ENCODE measurements at regions not wholly inside any gene's neighbourhood (a gene's known extent, or its start where the extent isn't known, plus 50 kb on each side); places are given as distances from the start of the nearest gene placed in this dataset.
A peak's percentile ranks its signal among the peaks of the same experiment; 100 is the strongest.

GRCh38 chr6:170160031-170160627 lies 130.7 kb downstream of the DLL1 start:
- H3K27me3 Mint-ChIP-seq, result no peaks in the 10 kb centered on the region
- H3K4me1 Mint-ChIP-seq (ENCODE audit: low read depth), result no peaks in the 10 kb centered on the region
- H3K4me3 Mint-ChIP-seq (ENCODE audit: low read depth), result no peak overlapping the region
- TF ChIP-seq CTCF (IDR thresholded peaks at IDR 0.05; ENCODE audit: unreplicated experiment), result no peak
- H3K27ac Mint-ChIP-seq, result no peak overlapping the region
- no peaks in the 10 kb centered on the region for H3K9me3 Mint-ChIP-seq (ENCODE audit: low read depth)
- no peaks in the 10 kb centered on the region for H3K36me3 Mint-ChIP-seq (ENCODE audit: insufficient read depth)
- no peak for DNase-seq (ENCODE audit: low spot score, unreplicated experiment)

GRCh38 chr6:170159022-170159965 lies 131.6 kb downstream of the DLL1 start:
- no peaks in the 10 kb centered on the region for H3K36me3 Mint-ChIP-seq (ENCODE audit: insufficient read depth)

GRCh38 chr6:170158296-170159021 lies 132.4 kb downstream of the DLL1 start:
- no peak for TF ChIP-seq CTCF (IDR thresholded peaks at IDR 0.05; ENCODE audit: unreplicated experiment)
- H3K4me1 Mint-ChIP-seq (ENCODE audit: low read depth), result no peaks in the 10 kb centered on the region
- H3K9me3 Mint-ChIP-seq (ENCODE audit: low read depth), result no peaks in the 10 kb centered on the region
- H3K27ac Mint-ChIP-seq, result peak overlapping the region; percentile 67
- H3K4me3 Mint-ChIP-seq (ENCODE audit: low read depth), result no peak overlapping the region
- H3K27me3 Mint-ChIP-seq, result no peaks in the 10 kb centered on the region
- no peaks in the 10 kb centered on the region for H3K36me3 Mint-ChIP-seq (ENCODE audit: insufficient read depth)
- no peak for DNase-seq (ENCODE audit: low spot score, unreplicated experiment)

More at GRCh38 chr6:170159022-170159965, 131.6 kb downstream of the DLL1 start:
- DNase-seq (ENCODE audit: low spot score, unreplicated experiment), result no peak
- Mint-ChIP-seq H3K4me3 (ENCODE audit: low read depth) (no peak overlapping the region), H3K27ac (no peak overlapping the region), H3K9me3 (ENCODE audit: low read depth) (no peaks in the 10 kb centered on the region), H3K27me3 (no peaks in the 10 kb centered on the region), H3K4me1 (ENCODE audit: low read depth) (no peaks in the 10 kb centered on the region)
- no peak for TF ChIP-seq CTCF (IDR thresholded peaks at IDR 0.05; ENCODE audit: unreplicated experiment)

- Mint-ChIP-seq H3K4me1 (ENCODE audit: low read depth) (peaks cover 4% of the 10 kb centered on the region), H3K27me3 (no peaks in the 10 kb centered on the region), H3K27ac (no peak overlapping the region), H3K4me3 (ENCODE audit: low read depth) (no peak overlapping the region), H3K36me3 (ENCODE audit: insufficient read depth) (no peaks in the 10 kb centered on the region), H3K9me3 (ENCODE audit: low read depth) (no peaks in the 10 kb centered on the region)
- TF ChIP-seq CTCF (IDR thresholded peaks at IDR 0.05; ENCODE audit: unreplicated experiment), result no peak
- DNase-seq (ENCODE audit: low spot score, unreplicated experiment), result no peak
These were observed 133.2 kb downstream of the DLL1 start for GRCh38 chr6:170157567-170158218.
